ENCODE measurements at regions not wholly inside any gene's neighbourhood (a gene's known extent, or its start where the extent isn't known, plus 50 kb on each side); places are given as distances from the start of the nearest gene placed in this dataset.
"Not testable (repeated sequence)": the region's sequence is repeated elsewhere in the genome, so short reads cannot be mapped to it uniquely, and the experiment has no call there.

GRCh38 chr7:156514851-156515250 is 125.7 kb upstream of the RNF32 start:
- no peaks in the 10 kb centered on the region for H3K36me3 Mint-ChIP-seq (ENCODE audit: low read depth)
- ATAC-seq (replicated peaks) = no peak
- no peaks in the 10 kb centered on the region for H3K4me1 Mint-ChIP-seq
- H3K27ac Mint-ChIP-seq = no peak overlapping the region
- peaks cover 14% of the 10 kb centered on the region for H3K9me3 Mint-ChIP-seq
- no peak overlapping the region for H3K4me3 Mint-ChIP-seq
- peaks cover 4% of the 10 kb centered on the region for H3K27me3 Mint-ChIP-seq

- H3K4me3 Mint-ChIP-seq = no peak overlapping the region
- no peaks in the 10 kb centered on the region for H3K36me3 Mint-ChIP-seq (ENCODE audit: low read depth)
- peaks cover 6% of the 10 kb centered on the region for H3K27me3 Mint-ChIP-seq
- no peak overlapping the region for H3K27ac Mint-ChIP-seq
- peaks cover 24% of the 10 kb centered on the region for H3K9me3 Mint-ChIP-seq
- H3K4me1 Mint-ChIP-seq = no peaks in the 10 kb centered on the region
- ATAC-seq (replicated peaks) = no peak
Observed at GRCh38 chr7:156511426-156511825, 129.1 kb upstream of the RNF32 start.

- no peak overlapping the region for H3K4me3 Mint-ChIP-seq
- no peaks in the 10 kb centered on the region for H3K4me1 Mint-ChIP-seq
- no peak for ATAC-seq (replicated peaks)
Observed at GRCh38 chr7:156510966-156511365, 129.6 kb upstream of the RNF32 start.

GRCh38 chr7:156509216-156509615 is 131.4 kb upstream of the RNF32 start:
- Mint-ChIP-seq H3K36me3 (ENCODE audit: low read depth) (no peaks in the 10 kb centered on the region), H3K4me1 (no peaks in the 10 kb centered on the region), H3K27ac (no peak overlapping the region)

More at GRCh38 chr7:156510966-156511365, 129.6 kb upstream of the RNF32 start:
- peaks cover 4% of the 10 kb centered on the region for H3K27me3 Mint-ChIP-seq
- no peak overlapping the region for H3K27ac Mint-ChIP-seq
- no peaks in the 10 kb centered on the region for H3K36me3 Mint-ChIP-seq (ENCODE audit: low read depth)
- H3K9me3 Mint-ChIP-seq = peaks cover 24% of the 10 kb centered on the region

GRCh38 chr7:156505876-156506275 is 134.7 kb upstream of the RNF32 start:
- Mint-ChIP-seq H3K36me3 (ENCODE audit: low read depth) (no peaks in the 10 kb centered on the region), H3K27ac (no peak overlapping the region), H3K9me3 (peaks cover 20% of the 10 kb centered on the region), H3K4me3 (no peak overlapping the region), H3K4me1 (no peaks in the 10 kb centered on the region), H3K27me3 (peaks cover 10% of the 10 kb centered on the region)
- no peak for ATAC-seq (replicated peaks)

More at GRCh38 chr7:156509216-156509615, 131.4 kb upstream of the RNF32 start:
- ATAC-seq (replicated peaks) = no peak
- H3K27me3 Mint-ChIP-seq = peaks cover 10% of the 10 kb centered on the region
- H3K9me3 Mint-ChIP-seq = peaks cover 24% of the 10 kb centered on the region
- H3K4me3 Mint-ChIP-seq = no peak overlapping the region

- H3K9me3 Mint-ChIP-seq = peaks cover 11% of the 10 kb centered on the region
- no peak overlapping the region for H3K4me3 Mint-ChIP-seq
- H3K27me3 Mint-ChIP-seq = peaks cover 10% of the 10 kb centered on the region
- H3K4me1 Mint-ChIP-seq = no peaks in the 10 kb centered on the region
- ATAC-seq (replicated peaks) = no peak
- no peaks in the 10 kb centered on the region for H3K36me3 Mint-ChIP-seq (ENCODE audit: low read depth)
- no peak overlapping the region for H3K27ac Mint-ChIP-seq
Observed at GRCh38 chr7:156504687-156505545, 135.7 kb upstream of the RNF32 start.

- Mint-ChIP-seq H3K36me3 (ENCODE audit: low read depth) (no peaks in the 10 kb centered on the region), H3K4me1 (no peaks in the 10 kb centered on the region), H3K27me3 (peaks cover 6% of the 10 kb centered on the region), H3K9me3 (peaks cover 5% of the 10 kb centered on the region), H3K27ac (no peak overlapping the region), H3K4me3 (no peak overlapping the region)
- no peak for ATAC-seq (replicated peaks)
Observed at GRCh38 chr7:156504006-156504405, 136.6 kb upstream of the RNF32 start.

- Mint-ChIP-seq H3K36me3 (ENCODE audit: low read depth) (no peaks in the 10 kb centered on the region), H3K9me3 (peaks cover 2% of the 10 kb centered on the region), H3K27me3 (peaks cover 6% of the 10 kb centered on the region), H3K4me3 (no peak overlapping the region), H3K4me1 (no peaks in the 10 kb centered on the region), H3K27ac (no peak overlapping the region)
- no peak for ATAC-seq (replicated peaks)
Observed at GRCh38 chr7:156503196-156503595, 137.4 kb upstream of the RNF32 start.

- ATAC-seq (replicated peaks); H3K27me3 Mint-ChIP-seq; H3K4me3 Mint-ChIP-seq; H3K4me1 Mint-ChIP-seq; H3K27ac Mint-ChIP-seq; H3K36me3 Mint-ChIP-seq (ENCODE audit: low read depth); H3K9me3 Mint-ChIP-seq: not testable (repeated sequence)
Observed at GRCh38 chr7:156501815-156502214, 138.8 kb upstream of the RNF32 start.

GRCh38 chr7:156499247-156499881 is 141.2 kb upstream of the RNF32 start:
- Mint-ChIP-seq H3K4me1 (no peaks in the 10 kb centered on the region), H3K36me3 (ENCODE audit: low read depth) (no peaks in the 10 kb centered on the region), H3K27me3 (no peaks in the 10 kb centered on the region), H3K9me3 (no peaks in the 10 kb centered on the region), H3K27ac (no peak overlapping the region), H3K4me3 (no peak overlapping the region)
- no peak for ATAC-seq (replicated peaks)

- H3K4me1 Mint-ChIP-seq = no peaks in the 10 kb centered on the region
- ATAC-seq (replicated peaks) = no peak
- H3K36me3 Mint-ChIP-seq (ENCODE audit: low read depth) = no peaks in the 10 kb centered on the region
- no peak overlapping the region for H3K4me3 Mint-ChIP-seq
- H3K9me3 Mint-ChIP-seq = no peaks in the 10 kb centered on the region
- no peak overlapping the region for H3K27ac Mint-ChIP-seq
- H3K27me3 Mint-ChIP-seq = no peaks in the 10 kb centered on the region
Observed at GRCh38 chr7:156497776-156498509, 142.6 kb upstream of the RNF32 start.

- Mint-ChIP-seq H3K4me1 (no peaks in the 10 kb centered on the region), H3K36me3 (ENCODE audit: low read depth) (no peaks in the 10 kb centered on the region), H3K27ac (no peak overlapping the region), H3K9me3 (no peaks in the 10 kb centered on the region), H3K4me3 (no peak overlapping the region), H3K27me3 (peaks cover 1% of the 10 kb centered on the region)
- ATAC-seq (replicated peaks) = no peak
Observed at GRCh38 chr7:156496865-156497264, 143.7 kb upstream of the RNF32 start.

GRCh38 chr7:156496363-156496769 is 144.2 kb upstream of the RNF32 start:
- no peak for ATAC-seq (replicated peaks)
- no peaks in the 10 kb centered on the region for H3K9me3 Mint-ChIP-seq

GRCh38 chr7:156494960-156495359 is 145.6 kb upstream of the RNF32 start:
- H3K9me3 Mint-ChIP-seq = no peaks in the 10 kb centered on the region
- no peak for ATAC-seq (replicated peaks)

More at GRCh38 chr7:156496363-156496769, 144.2 kb upstream of the RNF32 start:
- H3K4me1 Mint-ChIP-seq = no peaks in the 10 kb centered on the region
- peaks cover 3% of the 10 kb centered on the region for H3K27me3 Mint-ChIP-seq
- no peak overlapping the region for H3K4me3 Mint-ChIP-seq
- no peak overlapping the region for H3K27ac Mint-ChIP-seq
- H3K36me3 Mint-ChIP-seq (ENCODE audit: low read depth) = no peaks in the 10 kb centered on the region

More at GRCh38 chr7:156494960-156495359, 145.6 kb upstream of the RNF32 start:
- H3K36me3 Mint-ChIP-seq (ENCODE audit: low read depth) = no peaks in the 10 kb centered on the region
- H3K27me3 Mint-ChIP-seq = peaks cover 3% of the 10 kb centered on the region
- no peak overlapping the region for H3K4me3 Mint-ChIP-seq
- H3K27ac Mint-ChIP-seq = no peak overlapping the region
- no peaks in the 10 kb centered on the region for H3K4me1 Mint-ChIP-seq

Measured in activated T-helper 17 cell treated with anti-CD3 and anti-CD28 coated beads, Interleukin-2, amount 50 U/mL, for 72 hours (primary cell).